AG04449 (cell line): ENCODE measurements at regions not wholly inside any gene's neighbourhood (a gene's known extent, or its start where the extent isn't known, plus 50 kb on each side); places are given as distances from the start of the nearest gene placed in this dataset.

Experiments
- CTCF ChIA-PET: fragments of 350-600 bp; formaldehyde crosslinking; extraction: SDS; loops from one replicate; lab custom pipeline; 2021; ENCODE audit warnings: antibody characterized with exemption; lab: Yijun Ruan, JAX
- POLR2A ChIA-PET: fragments of 400-600, 350-600 bp; formaldehyde crosslinking; extraction: SDS; loops from one replicate; lab custom pipeline; 2020; ENCODE audit warnings: antibody characterized with exemption, inconsistent platforms; lab: Yijun Ruan, JAX
- DNase-seq: peaks from one replicate; pipeline ENCODE4 v3.0.0-alpha.2; 2010; ENCODE audit warnings: low read depth, low spot score
- H3K4me3 ChIP-seq: 2 replicates; pipeline ENCODE4 v1.5.1; 2011; ENCODE audit warnings: low read depth, mild to moderate bottlenecking, control low read depth, low read length
- CTCF ChIP-seq: IDR thresholded peaks from one replicate; pipeline ENCODE4 v1.5.1; 2011; ENCODE audit warnings: mild to moderate bottlenecking, moderate library complexity, low read length, control low read depth, inconsistent platforms; ENCODE audit not compliant: insufficient read depth; ENCODE audit errors: missing control alignments

GRCh38 chr3:190734490-190734889, 128.0 kb downstream of the GMNC start:
- ChIA-PET POLR2A (no interaction called here), CTCF (no interaction called here)
- no peak for TF ChIP-seq CTCF
- no peak for DNase-seq
- H3K4me3 ChIP-seq: no peak overlapping the region

- no peak for DNase-seq
- no peak overlapping the region for H3K4me3 ChIP-seq
- CTCF ChIA-PET: no interaction called here
- POLR2A ChIA-PET: no interaction called here
- no peak for TF ChIP-seq CTCF
These were observed 128.8 kb downstream of the GMNC start for GRCh38 chr3:190733591-190734146.

GRCh38 chr3:190731596-190731995, 130.9 kb downstream of the GMNC start:
- DNase-seq: no peak
- ChIA-PET POLR2A (no interaction called here), CTCF (no interaction called here)
- H3K4me3 ChIP-seq: no peak overlapping the region
- no peak for TF ChIP-seq CTCF

- no peak for DNase-seq
- ChIA-PET CTCF (no interaction called here), POLR2A (no interaction called here)
- TF ChIP-seq CTCF: no peak
- no peak overlapping the region for H3K4me3 ChIP-seq
These were observed 133.8 kb downstream of the GMNC start for GRCh38 chr3:190728574-190729246.

- POLR2A ChIA-PET: no interaction called here
- H3K4me3 ChIP-seq: no peak overlapping the region
- TF ChIP-seq CTCF: no peak
- DNase-seq: no peak
- CTCF ChIA-PET: no interaction called here
These were observed 140.2 kb downstream of the GMNC start for GRCh38 chr3:190722181-190722905.

- no peak overlapping the region for H3K4me3 ChIP-seq
- no peak for DNase-seq
- ChIA-PET CTCF (no interaction called here), POLR2A (no interaction called here)
- TF ChIP-seq CTCF: no peak
These were observed 141.2 kb downstream of the GMNC start for GRCh38 chr3:190721330-190721729.
